ENCODE measurements at regions not wholly inside any gene's neighbourhood (a gene's known extent, or its start where the extent isn't known, plus 50 kb on each side); places are given as distances from the start of the nearest gene placed in this dataset.
"Not testable (repeated sequence)": the region's sequence is repeated elsewhere in the genome, so short reads cannot be mapped to it uniquely, and the experiment has no call there.

GRCh38 chr10:29210266-29210868 is 78.5 kb upstream of the LYZL1 start:
- no peak for DNase-seq (ENCODE audit: low spot score)

- DNase-seq (ENCODE audit: low spot score), result no peak
Measured at GRCh38 chr10:29212597-29212996, 76.3 kb upstream of the LYZL1 start.

GRCh38 chr10:29214551-29214950 is 74.3 kb upstream of the LYZL1 start:
- no peak for DNase-seq (ENCODE audit: low spot score)

GRCh38 chr10:29217292-29217738 is 71.6 kb upstream of the LYZL1 start:
- no peak for DNase-seq (ENCODE audit: low spot score)

DNA sequence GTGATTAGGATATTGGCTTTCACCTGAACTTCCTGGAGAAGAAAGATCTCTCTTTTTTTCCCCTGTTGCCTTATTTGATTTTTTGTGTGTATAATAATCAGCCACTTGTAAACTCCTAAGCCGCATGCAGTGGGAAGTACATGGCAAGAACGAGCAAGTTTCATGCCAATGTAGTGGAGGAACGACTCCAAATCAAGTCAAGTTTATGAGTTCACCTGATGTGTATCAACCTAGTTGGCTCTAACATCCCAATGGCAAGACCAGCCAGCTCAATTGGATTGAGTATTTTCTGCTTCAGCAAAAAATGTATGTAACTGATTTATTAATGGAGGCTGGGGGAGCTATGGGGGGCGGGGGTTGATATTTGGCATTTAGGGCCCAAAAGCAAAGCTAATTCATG is 65.5 kb upstream of the LYZL1 start:
- DNase-seq (ENCODE audit: low spot score), result no peak

- DNase-seq (ENCODE audit: low spot score), result no peak
Measured at GRCh38 chr10:29224631-29225030, 64.2 kb upstream of the LYZL1 start.

- DNase-seq (ENCODE audit: low spot score), result no peak
Measured at GRCh38 chr10:29227201-29227600, 61.7 kb upstream of the LYZL1 start.

GRCh38 chr10:29228562-29228961 is 60.3 kb upstream of the LYZL1 start:
- DNase-seq (ENCODE audit: low spot score), result no peak

- no peak for DNase-seq (ENCODE audit: low spot score)
Measured at GRCh38 chr10:29229258-29229705, 59.6 kb upstream of the LYZL1 start.

DNA sequence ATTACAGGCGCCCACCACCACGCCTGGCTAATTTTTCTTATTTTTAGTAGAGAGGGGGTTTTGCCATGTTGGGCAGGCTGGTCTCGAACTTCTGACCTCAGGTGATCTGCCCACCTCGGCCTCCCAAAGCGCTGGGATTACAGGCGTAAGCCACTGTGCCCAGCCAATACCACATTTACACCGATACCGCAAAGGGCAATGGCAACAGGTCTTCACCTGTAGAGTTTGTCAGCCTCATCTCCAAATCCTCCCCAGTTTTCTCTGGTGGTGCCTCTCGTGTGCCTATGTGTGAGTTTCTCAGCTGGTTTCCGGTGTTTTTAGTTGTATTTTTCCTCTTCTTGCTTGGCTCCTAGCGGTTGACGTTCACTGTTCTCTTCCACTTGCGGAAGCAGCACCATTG is 52.0 kb upstream of the LYZL1 start:
- not testable (repeated sequence) for DNase-seq (ENCODE audit: low spot score)

- no peak for DNase-seq (ENCODE audit: low spot score)
Measured at GRCh38 chr10:29237786-29238185, 51.1 kb upstream of the LYZL1 start.

GRCh38 chr10:29238523-29239135 is 50.2 kb upstream of the LYZL1 start:
- no peak for DNase-seq (ENCODE audit: low spot score)
